ENCODE measurements at regions not wholly inside any gene's neighbourhood (a gene's known extent, or its start where the extent isn't known, plus 50 kb on each side); places are given as distances from the start of the nearest gene placed in this dataset.
"Not testable (repeated sequence)": the region's sequence is repeated elsewhere in the genome, so short reads cannot be mapped to it uniquely, and the experiment has no call there.

DNA sequence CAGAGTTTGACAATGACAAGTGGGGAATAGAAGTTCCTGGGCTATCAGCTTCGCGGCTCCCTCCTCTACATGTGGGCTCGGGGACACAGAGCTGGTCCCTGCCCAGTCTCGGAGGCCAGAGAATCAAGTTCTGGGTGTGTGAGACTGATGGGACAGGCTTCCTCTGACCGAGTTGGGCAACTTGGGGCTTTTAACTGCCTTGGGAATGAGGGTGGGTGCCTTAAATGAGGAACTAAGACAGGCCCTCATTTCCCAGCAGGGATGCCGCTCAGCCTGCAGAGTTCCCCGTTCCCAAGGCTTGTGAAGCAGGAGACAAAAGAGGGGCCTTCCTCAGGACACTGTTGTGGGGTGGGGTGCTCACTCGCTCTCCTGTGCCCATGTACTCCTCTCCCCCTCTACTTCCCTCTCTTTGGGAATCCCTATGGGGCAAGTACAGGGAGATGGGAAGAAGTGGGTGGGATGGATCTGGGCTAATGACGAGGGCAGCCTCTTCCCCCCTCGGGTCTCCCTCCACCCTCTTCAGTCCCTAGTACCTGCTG lies 290.2 kb downstream of the BCL2L11 start:
- H3K27ac ChIP-seq (ENCODE audit: low read length, poor library complexity, severe bottlenecking); H3K9me3 ChIP-seq (ENCODE audit: control insufficient read depth, low read length); DNase-seq; H2AFZ ChIP-seq (ENCODE audit: low read depth, low read length); H3K4me2 ChIP-seq (ENCODE audit: low read length, poor library complexity, severe bottlenecking); H2BK120ac ChIP-seq (ENCODE audit: low read depth, low read length); H4K91ac ChIP-seq (ENCODE audit: low read length); H3K79me1 ChIP-seq (replicated peaks; ENCODE audit: low read length, poor library complexity, severe bottlenecking); H3K14ac ChIP-seq (ENCODE audit: low read length in 2 of 2); H3K9ac ChIP-seq (ENCODE audit: low read length); H4K8ac ChIP-seq (ENCODE audit: low read length); H3K36me3 ChIP-seq (ENCODE audit: control insufficient read depth in 1 of 2, insufficient read depth in 2 of 2, low read depth in 1 of 2, low read length in 2 of 2); H2BK5ac ChIP-seq (ENCODE audit: low read depth, low read length, poor library complexity, severe bottlenecking); H2AK5ac ChIP-seq (ENCODE audit: low read length, severe bottlenecking); H3K27me3 ChIP-seq (ENCODE audit: control insufficient read depth in 1 of 2, insufficient read depth in 1 of 2, low read length in 2 of 2); H3K4ac ChIP-seq (ENCODE audit: low read depth in 1 of 2, low read length in 2 of 2); H3K4me1 ChIP-seq (ENCODE audit: control insufficient read depth, insufficient read depth, low read depth, low read length); H2BK12ac ChIP-seq (ENCODE audit: low read length in 2 of 2); H3K23ac ChIP-seq (ENCODE audit: low read length in 2 of 2); H3K4me3 ChIP-seq (ENCODE audit: insufficient read depth in 1 of 2, low read depth in 1 of 2, low read length in 2 of 2); H3K18ac ChIP-seq (ENCODE audit: low read depth in 1 of 2, low read length in 2 of 2); H2BK15ac ChIP-seq (ENCODE audit: low read depth, poor library complexity, severe bottlenecking): not testable (repeated sequence)
- WGBS, result no CpG with 5 or more reads among the region's 10 CpGs

DNA sequence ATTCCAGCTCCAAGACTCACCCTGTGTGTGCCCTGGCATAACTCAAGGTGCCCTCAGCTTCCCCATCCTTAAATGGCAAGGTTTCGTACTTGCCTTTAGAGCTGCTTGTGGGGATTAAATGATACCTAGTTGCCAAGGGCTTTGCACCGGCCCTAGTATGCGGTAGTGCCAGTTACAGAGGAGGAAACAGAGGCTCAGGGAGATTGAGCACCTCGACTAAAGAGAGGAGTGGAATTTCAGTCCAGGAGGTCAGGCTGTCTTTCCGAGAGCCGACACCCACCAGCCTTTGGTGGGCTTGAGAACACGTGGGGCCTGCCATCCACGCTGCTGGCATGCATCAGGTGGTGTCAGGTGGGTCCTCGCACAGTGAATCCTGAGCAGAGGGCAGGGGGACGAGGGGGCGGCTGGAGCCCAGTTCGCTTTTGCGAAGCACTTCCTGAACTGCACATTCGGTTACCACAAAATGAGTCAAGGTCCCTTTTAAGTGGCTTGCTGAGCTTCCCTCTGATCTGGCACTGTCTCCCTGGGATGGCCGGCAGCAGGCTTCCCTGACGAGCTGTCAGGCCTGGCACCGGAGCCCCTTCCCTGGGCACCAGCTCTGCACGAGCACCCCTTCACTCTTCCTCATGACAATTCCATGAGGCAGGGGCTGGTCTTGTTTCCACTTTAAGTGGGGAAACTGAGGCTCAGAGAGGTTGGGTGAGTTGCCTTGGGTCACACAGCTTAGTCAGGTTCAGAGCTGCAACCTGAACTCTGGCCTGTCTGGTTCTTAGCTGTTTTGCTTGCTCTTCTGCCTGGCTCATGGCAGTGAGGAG lies 291.4 kb downstream of the BCL2L11 start:
- H3K18ac ChIP-seq (ENCODE audit: low read depth in 1 of 2, low read length in 2 of 2); H3K4ac ChIP-seq (ENCODE audit: low read depth in 1 of 2, low read length in 2 of 2); H3K23ac ChIP-seq (ENCODE audit: low read length in 2 of 2); H3K9me3 ChIP-seq (ENCODE audit: control insufficient read depth, low read length); H2BK5ac ChIP-seq (ENCODE audit: low read depth, low read length, poor library complexity, severe bottlenecking); H2BK120ac ChIP-seq (ENCODE audit: low read depth, low read length); H3K4me1 ChIP-seq (ENCODE audit: control insufficient read depth, insufficient read depth, low read depth, low read length); H3K27ac ChIP-seq (ENCODE audit: low read length, poor library complexity, severe bottlenecking); H3K27me3 ChIP-seq (ENCODE audit: control insufficient read depth in 1 of 2, insufficient read depth in 1 of 2, low read length in 2 of 2); H3K4me3 ChIP-seq (ENCODE audit: insufficient read depth in 1 of 2, low read depth in 1 of 2, low read length in 2 of 2); H3K14ac ChIP-seq (ENCODE audit: low read length in 2 of 2); H4K8ac ChIP-seq (ENCODE audit: low read length); H2AFZ ChIP-seq (ENCODE audit: low read depth, low read length); H4K91ac ChIP-seq (ENCODE audit: low read length); DNase-seq; H2BK15ac ChIP-seq (ENCODE audit: low read depth, poor library complexity, severe bottlenecking); H3K4me2 ChIP-seq (ENCODE audit: low read length, poor library complexity, severe bottlenecking); H3K36me3 ChIP-seq (ENCODE audit: control insufficient read depth in 1 of 2, insufficient read depth in 2 of 2, low read depth in 1 of 2, low read length in 2 of 2); H3K79me1 ChIP-seq (replicated peaks; ENCODE audit: low read length, poor library complexity, severe bottlenecking); H3K9ac ChIP-seq (ENCODE audit: low read length); H2AK5ac ChIP-seq (ENCODE audit: low read length, severe bottlenecking); H2BK12ac ChIP-seq (ENCODE audit: low read length in 2 of 2): not testable (repeated sequence)
- WGBS, result no CpG with 5 or more reads among the region's 18 CpGs

DNA sequence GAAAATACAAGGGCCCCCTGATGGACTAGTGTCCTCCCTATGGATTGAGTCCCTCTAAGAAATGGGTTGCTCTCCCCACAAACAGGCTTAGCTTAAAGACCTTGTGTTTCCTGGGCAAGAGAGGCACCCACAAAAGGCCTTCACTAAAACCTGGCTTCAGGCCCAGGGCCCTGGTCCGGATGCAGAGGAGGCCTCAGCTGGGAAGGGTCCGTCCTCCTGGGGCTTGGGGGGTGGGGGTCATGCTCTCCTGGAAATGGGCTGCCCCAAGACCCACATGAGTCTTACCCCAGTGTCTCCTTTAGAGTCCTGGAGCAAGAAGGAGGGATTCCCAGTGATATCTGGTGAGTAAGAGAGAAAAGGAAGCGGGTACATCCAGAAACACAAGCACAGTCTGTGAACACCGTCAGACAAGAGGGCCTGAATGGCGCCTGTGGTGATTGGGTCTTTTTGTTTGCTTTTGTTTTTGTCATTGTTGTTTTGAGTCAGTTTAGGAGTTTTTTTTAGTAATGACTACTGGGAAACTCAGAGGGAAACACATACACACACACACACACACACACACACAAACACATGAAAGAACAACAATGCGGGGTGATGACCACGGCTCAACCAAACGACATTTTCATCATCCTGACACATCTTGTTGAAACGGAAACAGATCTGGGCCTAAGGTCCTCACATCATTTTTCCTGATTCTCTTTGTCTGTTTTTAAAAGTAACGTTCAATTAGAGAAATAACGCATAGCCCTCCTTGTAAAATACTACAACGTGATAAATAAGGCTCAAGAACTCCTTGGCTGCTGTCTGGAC lies 292.3 kb downstream of the BCL2L11 start:
- not testable (repeated sequence) for H2BK120ac ChIP-seq (ENCODE audit: low read depth, low read length); H2AK5ac ChIP-seq (ENCODE audit: low read length, severe bottlenecking); H4K8ac ChIP-seq (ENCODE audit: low read length); H2BK12ac ChIP-seq (ENCODE audit: low read length in 2 of 2); H3K23ac ChIP-seq (ENCODE audit: low read length in 2 of 2); H3K4me1 ChIP-seq (ENCODE audit: control insufficient read depth, insufficient read depth, low read depth, low read length); H3K27ac ChIP-seq (ENCODE audit: low read length, poor library complexity, severe bottlenecking); H3K9me3 ChIP-seq (ENCODE audit: control insufficient read depth, low read length); H2AFZ ChIP-seq (ENCODE audit: low read depth, low read length); H3K27me3 ChIP-seq (ENCODE audit: control insufficient read depth in 1 of 2, insufficient read depth in 1 of 2, low read length in 2 of 2); H3K4me3 ChIP-seq (ENCODE audit: insufficient read depth in 1 of 2, low read depth in 1 of 2, low read length in 2 of 2); H3K79me1 ChIP-seq (replicated peaks; ENCODE audit: low read length, poor library complexity, severe bottlenecking); H3K18ac ChIP-seq (ENCODE audit: low read depth in 1 of 2, low read length in 2 of 2); H2BK5ac ChIP-seq (ENCODE audit: low read depth, low read length, poor library complexity, severe bottlenecking); H3K14ac ChIP-seq (ENCODE audit: low read length in 2 of 2); H3K9ac ChIP-seq (ENCODE audit: low read length); H4K91ac ChIP-seq (ENCODE audit: low read length); H3K36me3 ChIP-seq (ENCODE audit: control insufficient read depth in 1 of 2, insufficient read depth in 2 of 2, low read depth in 1 of 2, low read length in 2 of 2); H3K4me2 ChIP-seq (ENCODE audit: low read length, poor library complexity, severe bottlenecking); H2BK15ac ChIP-seq (ENCODE audit: low read depth, poor library complexity, severe bottlenecking); H3K4ac ChIP-seq (ENCODE audit: low read depth in 1 of 2, low read length in 2 of 2)
- WGBS, result 79% methylated on average over 7 of the region's 12 CpGs
- DNase-seq, result peak; percentile 17

DNA sequence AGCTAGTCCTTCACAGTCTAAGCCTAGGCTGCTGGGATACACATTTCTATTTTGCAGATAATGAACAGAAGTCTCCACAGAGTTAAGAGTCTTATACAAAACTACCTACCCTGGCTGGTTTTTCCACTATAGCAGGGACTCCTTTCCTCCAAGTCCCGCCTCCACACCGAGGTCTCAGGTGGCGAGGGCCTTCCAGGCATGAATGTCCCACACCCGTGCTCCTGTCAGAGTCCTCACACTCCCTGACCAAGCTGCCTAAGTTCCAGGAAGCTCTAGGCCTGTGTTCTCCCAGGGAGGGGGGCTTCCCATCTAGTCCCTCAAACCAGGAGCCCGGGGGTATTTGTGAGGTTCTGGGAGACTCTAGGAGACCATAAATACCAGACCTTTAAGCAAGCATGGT lies 293.2 kb downstream of the BCL2L11 start:
- not testable (repeated sequence) for H3K23ac ChIP-seq (ENCODE audit: low read length in 2 of 2); H2BK5ac ChIP-seq (ENCODE audit: low read depth, low read length, poor library complexity, severe bottlenecking); H3K27ac ChIP-seq (ENCODE audit: low read length, poor library complexity, severe bottlenecking); H3K4me2 ChIP-seq (ENCODE audit: low read length, poor library complexity, severe bottlenecking); H2BK120ac ChIP-seq (ENCODE audit: low read depth, low read length); H2BK15ac ChIP-seq (ENCODE audit: low read depth, poor library complexity, severe bottlenecking); DNase-seq; H3K4me1 ChIP-seq (ENCODE audit: control insufficient read depth, insufficient read depth, low read depth, low read length); H3K79me1 ChIP-seq (replicated peaks; ENCODE audit: low read length, poor library complexity, severe bottlenecking); H2AK5ac ChIP-seq (ENCODE audit: low read length, severe bottlenecking); H2AFZ ChIP-seq (ENCODE audit: low read depth, low read length); H3K27me3 ChIP-seq (ENCODE audit: control insufficient read depth in 1 of 2, insufficient read depth in 1 of 2, low read length in 2 of 2); H4K8ac ChIP-seq (ENCODE audit: low read length); H3K36me3 ChIP-seq (ENCODE audit: control insufficient read depth in 1 of 2, insufficient read depth in 2 of 2, low read depth in 1 of 2, low read length in 2 of 2); H3K14ac ChIP-seq (ENCODE audit: low read length in 2 of 2); H3K4me3 ChIP-seq (ENCODE audit: insufficient read depth in 1 of 2, low read depth in 1 of 2, low read length in 2 of 2); H3K9me3 ChIP-seq (ENCODE audit: control insufficient read depth, low read length); H3K4ac ChIP-seq (ENCODE audit: low read depth in 1 of 2, low read length in 2 of 2); H4K91ac ChIP-seq (ENCODE audit: low read length); H3K9ac ChIP-seq (ENCODE audit: low read length)
- peak overlapping the region in 1 of 2 experiments; percentile 54 for H2BK12ac ChIP-seq (ENCODE audit: low read length in 2 of 2)
- H3K18ac ChIP-seq (ENCODE audit: low read depth in 1 of 2, low read length in 2 of 2), result peak overlapping the region in 1 of 2 experiments; percentile 66
- 79% methylated on average over 3 of the region's 5 CpGs for WGBS

Measured in mesenchymal stem cell (in vitro differentiated cells and primary cell).